OCI-LY3 (cell line): ENCODE measurements at regions not wholly inside any gene's neighbourhood (a gene's known extent, or its start where the extent isn't known, plus 50 kb on each side); places are given as distances from the start of the nearest gene placed in this dataset.

ENCODE experiments used
- EZH2phosphoT487 ChIP-seq: fragments of 200-600 bp; shearing (Covaris generic); IDR thresholded peaks from 2 replicates; pipeline ENCODE4 v1.6.1; 2018; ENCODE audit warnings: antibody characterized with exemption, mixed run types, low read depth
- TF ChIP-seq, protein P1 (sequence below): fragments of 200-600, 300-600 bp; sonication (generic); IDR thresholded peaks from 2 replicates; pipeline ENCODE4 v1.5.1; 2014; ENCODE audit warnings: antibody characterized with exemption, low read length, low read depth

DNA sequence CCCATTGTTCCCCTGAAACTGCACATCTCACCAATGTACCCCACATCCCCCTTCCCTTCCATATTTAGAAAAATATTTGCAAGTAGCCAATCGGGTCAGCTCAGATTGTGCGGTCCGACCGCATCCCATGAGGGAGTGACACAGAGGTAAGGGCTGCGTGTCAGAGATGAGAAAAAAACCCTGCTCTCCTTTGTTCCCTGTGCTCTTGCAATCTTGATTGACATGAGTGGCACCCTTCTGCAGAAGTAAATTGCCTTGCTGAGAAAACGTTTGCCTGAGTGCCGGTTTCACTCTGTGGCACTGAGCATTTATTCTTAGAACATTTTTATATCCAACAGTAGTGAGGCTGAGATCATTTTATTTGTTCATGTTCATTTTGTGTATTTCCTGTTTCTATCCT, 81.6 kb upstream of the CCDC90B start:
- TF ChIP-seq, protein P1, sequence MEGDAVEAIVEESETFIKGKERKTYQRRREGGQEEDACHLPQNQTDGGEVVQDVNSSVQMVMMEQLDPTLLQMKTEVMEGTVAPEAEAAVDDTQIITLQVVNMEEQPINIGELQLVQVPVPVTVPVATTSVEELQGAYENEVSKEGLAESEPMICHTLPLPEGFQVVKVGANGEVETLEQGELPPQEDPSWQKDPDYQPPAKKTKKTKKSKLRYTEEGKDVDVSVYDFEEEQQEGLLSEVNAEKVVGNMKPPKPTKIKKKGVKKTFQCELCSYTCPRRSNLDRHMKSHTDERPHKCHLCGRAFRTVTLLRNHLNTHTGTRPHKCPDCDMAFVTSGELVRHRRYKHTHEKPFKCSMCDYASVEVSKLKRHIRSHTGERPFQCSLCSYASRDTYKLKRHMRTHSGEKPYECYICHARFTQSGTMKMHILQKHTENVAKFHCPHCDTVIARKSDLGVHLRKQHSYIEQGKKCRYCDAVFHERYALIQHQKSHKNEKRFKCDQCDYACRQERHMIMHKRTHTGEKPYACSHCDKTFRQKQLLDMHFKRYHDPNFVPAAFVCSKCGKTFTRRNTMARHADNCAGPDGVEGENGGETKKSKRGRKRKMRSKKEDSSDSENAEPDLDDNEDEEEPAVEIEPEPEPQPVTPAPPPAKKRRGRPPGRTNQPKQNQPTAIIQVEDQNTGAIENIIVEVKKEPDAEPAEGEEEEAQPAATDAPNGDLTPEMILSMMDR = no peak
- TF ChIP-seq EZH2phosphoT487 = no peak
